ENCODE measurements at regions not wholly inside any gene's neighbourhood (a gene's known extent, or its start where the extent isn't known, plus 50 kb on each side); places are given as distances from the start of the nearest gene placed in this dataset.
"Not testable (repeated sequence)": the region's sequence is repeated elsewhere in the genome, so short reads cannot be mapped to it uniquely, and the experiment has no call there.

GRCh38 chr6:82525775-82526495 is 162.3 kb downstream of the TPBG start:
- H3K4me1 ChIP-seq (ENCODE audit: insufficient read depth), result no peaks in the 10 kb centered on the region
- TF ChIP-seq EZH2phosphoT487 (IDR thresholded peaks at IDR 0.05; ENCODE audit: insufficient read depth, low read depth) (no peak), EZH2 (IDR thresholded peaks at IDR 0.05; ENCODE audit: insufficient read depth, poor library complexity, severe bottlenecking) (no peak)
- H2AFZ ChIP-seq, result no peak overlapping the region
- no peak for DNase-seq
- no peaks in the 10 kb centered on the region for H3F3A ChIP-seq (ENCODE audit: insufficient read depth)
- 82 to 85% methylated on average over 4 of the region's 4 CpGs for WGBS, 2 experiments (ENCODE audit: low coverage in 1 of 2, low lambda C conversion rate in 2 of 2, missing lambda C conversion rate in 2 of 2)
- no peak overlapping the region for H3K4me2 ChIP-seq (ENCODE audit: unreplicated experiment)
- H3K9me2 ChIP-seq (ENCODE audit: insufficient read depth), result no peaks in the 10 kb centered on the region
- no peak overlapping the region for H3K27ac ChIP-seq
- 0 out of 2 replicates have a peak, but pooled peaks cover 3% of the 10 kb centered on the region for H3K27me3 ChIP-seq (replicated peaks; ENCODE audit: insufficient read depth)
- no peaks in the 10 kb centered on the region for H3K9me3 ChIP-seq (ENCODE audit: low read depth)
- in situ Hi-C loops (cut with MboI), result no loop called here
- no peaks in the 10 kb centered on the region for H3K79me2 ChIP-seq (ENCODE audit: insufficient read depth)
- no peak overlapping the region for H3K4me3 ChIP-seq
- H4K20me1 ChIP-seq (ENCODE audit: insufficient read depth), result no peaks in the 10 kb centered on the region
- H3K36me3 ChIP-seq (ENCODE audit: low read depth), result no peaks in the 10 kb centered on the region
- no peak overlapping the region for H3K9ac ChIP-seq

GRCh38 chr6:82529960-82530460 is 166.4 kb downstream of the TPBG start:
- H3K79me2 ChIP-seq (ENCODE audit: insufficient read depth); DNase-seq; H4K20me1 ChIP-seq (ENCODE audit: insufficient read depth); H3K27ac ChIP-seq; H3K4me2 ChIP-seq (ENCODE audit: unreplicated experiment); H3K9ac ChIP-seq; H3K4me3 ChIP-seq; H3K27me3 ChIP-seq (replicated peaks; ENCODE audit: insufficient read depth); H2AFZ ChIP-seq; H3K9me2 ChIP-seq (ENCODE audit: insufficient read depth); H3K4me1 ChIP-seq (ENCODE audit: insufficient read depth); H3K36me3 ChIP-seq (ENCODE audit: low read depth); H3F3A ChIP-seq (ENCODE audit: insufficient read depth); in situ Hi-C loops (cut with MboI); H3K9me3 ChIP-seq (ENCODE audit: low read depth): not testable (repeated sequence)
- WGBS, 2 experiments (ENCODE audit: low coverage in 1 of 2, low lambda C conversion rate in 2 of 2, missing lambda C conversion rate in 2 of 2), result 80 to 86% methylated on average over 2 of the region's 2 CpGs

- H2AFZ ChIP-seq, result no peak overlapping the region
- H3K27ac ChIP-seq, result no peak overlapping the region
- H3F3A ChIP-seq (ENCODE audit: insufficient read depth), result no peaks in the 10 kb centered on the region
- WGBS, 2 experiments (ENCODE audit: low coverage in 1 of 2, low lambda C conversion rate in 2 of 2, missing lambda C conversion rate in 2 of 2), result 80 to 95% methylated on average over 2 of the region's 2 CpGs
- H3K27me3 ChIP-seq (replicated peaks; ENCODE audit: insufficient read depth), result no peaks in the 10 kb centered on the region
- TF ChIP-seq EZH2phosphoT487 (IDR thresholded peaks at IDR 0.05; ENCODE audit: insufficient read depth, low read depth) (no peak), EZH2 (IDR thresholded peaks at IDR 0.05; ENCODE audit: insufficient read depth, poor library complexity, severe bottlenecking) (no peak)
- DNase-seq, result no peak
- no peaks in the 10 kb centered on the region for H3K9me2 ChIP-seq (ENCODE audit: insufficient read depth)
- H3K9me3 ChIP-seq (ENCODE audit: low read depth), result no peaks in the 10 kb centered on the region
- in situ Hi-C loops (cut with MboI), result no loop called here
- H3K9ac ChIP-seq, result no peak overlapping the region
- no peaks in the 10 kb centered on the region for H4K20me1 ChIP-seq (ENCODE audit: insufficient read depth)
- no peaks in the 10 kb centered on the region for H3K79me2 ChIP-seq (ENCODE audit: insufficient read depth)
- no peak overlapping the region for H3K4me3 ChIP-seq
- no peaks in the 10 kb centered on the region for H3K36me3 ChIP-seq (ENCODE audit: low read depth)
- H3K4me2 ChIP-seq (ENCODE audit: unreplicated experiment), result no peak overlapping the region
- no peaks in the 10 kb centered on the region for H3K4me1 ChIP-seq (ENCODE audit: insufficient read depth)
Measured at GRCh38 chr6:82534876-82535275, 171.3 kb downstream of the TPBG start.

GRCh38 chr6:82549480-82549879 is 185.9 kb downstream of the TPBG start:
- H3F3A ChIP-seq (ENCODE audit: insufficient read depth); H3K36me3 ChIP-seq (ENCODE audit: low read depth); H2AFZ ChIP-seq; H3K4me1 ChIP-seq (ENCODE audit: insufficient read depth); H3K9me2 ChIP-seq (ENCODE audit: insufficient read depth); H4K20me1 ChIP-seq (ENCODE audit: insufficient read depth); DNase-seq; H3K79me2 ChIP-seq (ENCODE audit: insufficient read depth); H3K9me3 ChIP-seq (ENCODE audit: low read depth); H3K9ac ChIP-seq; H3K27me3 ChIP-seq (replicated peaks; ENCODE audit: insufficient read depth); in situ Hi-C loops (cut with MboI); H3K27ac ChIP-seq; H3K4me3 ChIP-seq; H3K4me2 ChIP-seq (ENCODE audit: unreplicated experiment): not testable (repeated sequence)
- WGBS, 2 experiments (ENCODE audit: low coverage in 1 of 2, low lambda C conversion rate in 2 of 2, missing lambda C conversion rate in 2 of 2), result 59 to 63% methylated on average over 2 of the region's 2 CpGs

GRCh38 chr6:82551311-82551710 is 187.7 kb downstream of the TPBG start:
- H3K4me3 ChIP-seq; H3K4me1 ChIP-seq (ENCODE audit: insufficient read depth); H3K27ac ChIP-seq: not testable (repeated sequence)

More at GRCh38 chr6:82551311-82551710, 187.7 kb downstream of the TPBG start:
- H3K9me2 ChIP-seq (ENCODE audit: insufficient read depth); H3K9ac ChIP-seq; H4K20me1 ChIP-seq (ENCODE audit: insufficient read depth); H3F3A ChIP-seq (ENCODE audit: insufficient read depth); H3K9me3 ChIP-seq (ENCODE audit: low read depth); in situ Hi-C loops (cut with MboI); H3K36me3 ChIP-seq (ENCODE audit: low read depth); H3K79me2 ChIP-seq (ENCODE audit: insufficient read depth); H2AFZ ChIP-seq; H3K4me2 ChIP-seq (ENCODE audit: unreplicated experiment); H3K27me3 ChIP-seq (replicated peaks; ENCODE audit: insufficient read depth); DNase-seq: not testable (repeated sequence)
- 47 to 52% methylated on average over 2 of the region's 2 CpGs for WGBS, 2 experiments (ENCODE audit: low coverage in 1 of 2, low lambda C conversion rate in 2 of 2, missing lambda C conversion rate in 2 of 2)

All from GM23248 (cell line).